ENCODE measurements at regions not wholly inside any gene's neighbourhood (a gene's known extent, or its start where the extent isn't known, plus 50 kb on each side); places are given as distances from the start of the nearest gene placed in this dataset.

GRCh38 chr19:30695171-30695875, 323.1 kb downstream of the ZNF536 start:
- no peak for DNase-seq (ENCODE audit: extremely low read depth, insufficient read length)
- Histone ChIP-seq H3K36me3 (ENCODE audit: control insufficient read depth, insufficient read depth, low read length) (no peaks in the 10 kb centered on the region), H3K27me3 (replicated peaks; ENCODE audit: control insufficient read depth, insufficient read depth, low read length) (no peaks in the 10 kb centered on the region; the same call in 1 of the 2 replicates), H3K4me3 (replicated peaks; ENCODE audit: low read depth, low read length) (no peak overlapping the region)
- peak; percentile 31 for TF ChIP-seq CTCF (IDR thresholded peaks at IDR 0.05; ENCODE audit: insufficient read depth, low read length, poor library complexity, severe bottlenecking)

GRCh38 chr19:30694156-30694755, 322.1 kb downstream of the ZNF536 start:
- Histone ChIP-seq H3K27me3 (replicated peaks; ENCODE audit: control insufficient read depth, insufficient read depth, low read length) (no peaks in the 10 kb centered on the region; the same call in 1 of the 2 replicates), H3K36me3 (ENCODE audit: control insufficient read depth, insufficient read depth, low read length) (no peaks in the 10 kb centered on the region), H3K4me3 (replicated peaks; ENCODE audit: low read depth, low read length) (no peak overlapping the region)
- no peak for TF ChIP-seq CTCF (IDR thresholded peaks at IDR 0.05; ENCODE audit: insufficient read depth, low read length, poor library complexity, severe bottlenecking)
- no peak for DNase-seq (ENCODE audit: extremely low read depth, insufficient read length)

GRCh38 chr19:30692879-30693503, 320.8 kb downstream of the ZNF536 start:
- no peak for DNase-seq (ENCODE audit: extremely low read depth, insufficient read length)
- no peaks in the 10 kb centered on the region for H3K27me3 ChIP-seq (replicated peaks; ENCODE audit: control insufficient read depth, insufficient read depth, low read length)
- no peak overlapping the region for H3K4me3 ChIP-seq (replicated peaks; ENCODE audit: low read depth, low read length)
- TF ChIP-seq CTCF (IDR thresholded peaks at IDR 0.05; ENCODE audit: insufficient read depth, low read length, poor library complexity, severe bottlenecking) = no peak
- H3K36me3 ChIP-seq (ENCODE audit: control insufficient read depth, insufficient read depth, low read length) = no peaks in the 10 kb centered on the region

GRCh38 chr19:30692181-30692811, 320.1 kb downstream of the ZNF536 start:
- DNase-seq (ENCODE audit: extremely low read depth, insufficient read length) = no peak
- no peaks in the 10 kb centered on the region for H3K27me3 ChIP-seq (replicated peaks; ENCODE audit: control insufficient read depth, insufficient read depth, low read length)
- no peaks in the 10 kb centered on the region for H3K36me3 ChIP-seq (ENCODE audit: control insufficient read depth, insufficient read depth, low read length)
- no peak for TF ChIP-seq CTCF (IDR thresholded peaks at IDR 0.05; ENCODE audit: insufficient read depth, low read length, poor library complexity, severe bottlenecking)
- no peak overlapping the region for H3K4me3 ChIP-seq (replicated peaks; ENCODE audit: low read depth, low read length)

- no peaks in the 10 kb centered on the region for H3K27me3 ChIP-seq (replicated peaks; ENCODE audit: control insufficient read depth, insufficient read depth, low read length)
- no peak for TF ChIP-seq CTCF (IDR thresholded peaks at IDR 0.05; ENCODE audit: insufficient read depth, low read length, poor library complexity, severe bottlenecking)
- no peaks in the 10 kb centered on the region for H3K36me3 ChIP-seq (ENCODE audit: control insufficient read depth, insufficient read depth, low read length)
- no peak overlapping the region for H3K4me3 ChIP-seq (replicated peaks; ENCODE audit: low read depth, low read length)
- no peak for DNase-seq (ENCODE audit: extremely low read depth, insufficient read length)
Measured at GRCh38 chr19:30691819-30692166, 319.6 kb downstream of the ZNF536 start.
